ENCODE measurements at regions not wholly inside any gene's neighbourhood (a gene's known extent, or its start where the extent isn't known, plus 50 kb on each side); places are given as distances from the start of the nearest gene placed in this dataset.

DNA sequence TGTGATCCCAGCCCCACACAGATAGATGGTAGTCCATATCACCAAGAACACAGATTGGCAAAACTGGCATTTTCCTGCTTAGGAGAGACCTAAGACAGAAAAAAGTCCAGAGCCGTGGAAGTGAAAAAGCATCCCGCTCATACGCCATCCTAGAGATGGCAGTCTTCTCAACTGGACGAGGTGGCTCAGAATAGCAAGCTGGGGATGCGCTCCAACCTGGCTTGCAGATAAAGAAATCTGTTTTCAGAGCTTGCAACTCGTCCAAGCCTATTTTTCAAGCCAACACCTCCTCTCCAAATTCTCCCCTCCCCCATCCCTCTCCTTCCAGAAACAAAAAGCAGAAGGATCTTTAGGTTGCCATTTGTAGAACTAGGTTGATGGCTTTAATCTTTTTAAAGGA lies 74.3 kb upstream of the OTX2 start:
- Mint-ChIP-seq H3K27me3 (peaks cover 73% of the 10 kb centered on the region), H3K9me3 (no peaks in the 10 kb centered on the region), H3K4me3 (no peak overlapping the region), H3K4me1 (ENCODE audit: low read depth) (no peaks in the 10 kb centered on the region), H3K36me3 (ENCODE audit: low read depth) (no peaks in the 10 kb centered on the region), H3K27ac (no peak overlapping the region)
- peaks cover 0 to 4% of the 10 kb centered on the region in 2 experiments for H3K27me3 ChIP-seq (ENCODE audit: control insufficient read depth in 1 of 2, insufficient read depth in 2 of 2, low read length in 2 of 2)
- no peak overlapping the region for H3K27ac ChIP-seq (ENCODE audit: low read depth in 1 of 2, low read length in 2 of 2)
- DNase-seq (no peak), ATAC-seq (ENCODE audit: poor library complexity) (no peak)
- intact Hi-C loops (cut with DNase I, micrococcal nuclease): no loop called here
- no peaks in the 10 kb centered on the region for H3K4me1 ChIP-seq (ENCODE audit: insufficient read depth, low read length)
- no peaks in the 10 kb centered on the region for H3K9me3 ChIP-seq (ENCODE audit: control insufficient read depth in 1 of 2, insufficient read depth in 1 of 2, low read length in 2 of 2)
- ChIA-PET POLR2A (no interaction called here), CTCF (no interaction called here)
- TF ChIP-seq, protein P1, sequence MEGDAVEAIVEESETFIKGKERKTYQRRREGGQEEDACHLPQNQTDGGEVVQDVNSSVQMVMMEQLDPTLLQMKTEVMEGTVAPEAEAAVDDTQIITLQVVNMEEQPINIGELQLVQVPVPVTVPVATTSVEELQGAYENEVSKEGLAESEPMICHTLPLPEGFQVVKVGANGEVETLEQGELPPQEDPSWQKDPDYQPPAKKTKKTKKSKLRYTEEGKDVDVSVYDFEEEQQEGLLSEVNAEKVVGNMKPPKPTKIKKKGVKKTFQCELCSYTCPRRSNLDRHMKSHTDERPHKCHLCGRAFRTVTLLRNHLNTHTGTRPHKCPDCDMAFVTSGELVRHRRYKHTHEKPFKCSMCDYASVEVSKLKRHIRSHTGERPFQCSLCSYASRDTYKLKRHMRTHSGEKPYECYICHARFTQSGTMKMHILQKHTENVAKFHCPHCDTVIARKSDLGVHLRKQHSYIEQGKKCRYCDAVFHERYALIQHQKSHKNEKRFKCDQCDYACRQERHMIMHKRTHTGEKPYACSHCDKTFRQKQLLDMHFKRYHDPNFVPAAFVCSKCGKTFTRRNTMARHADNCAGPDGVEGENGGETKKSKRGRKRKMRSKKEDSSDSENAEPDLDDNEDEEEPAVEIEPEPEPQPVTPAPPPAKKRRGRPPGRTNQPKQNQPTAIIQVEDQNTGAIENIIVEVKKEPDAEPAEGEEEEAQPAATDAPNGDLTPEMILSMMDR (IDR thresholded peaks at IDR 0.05): no peak
- H3K36me3 ChIP-seq (ENCODE audit: insufficient read depth, low read length): no peaks in the 10 kb centered on the region
- H3K4me3 ChIP-seq (ENCODE audit: low read length): no peak overlapping the region

DNA sequence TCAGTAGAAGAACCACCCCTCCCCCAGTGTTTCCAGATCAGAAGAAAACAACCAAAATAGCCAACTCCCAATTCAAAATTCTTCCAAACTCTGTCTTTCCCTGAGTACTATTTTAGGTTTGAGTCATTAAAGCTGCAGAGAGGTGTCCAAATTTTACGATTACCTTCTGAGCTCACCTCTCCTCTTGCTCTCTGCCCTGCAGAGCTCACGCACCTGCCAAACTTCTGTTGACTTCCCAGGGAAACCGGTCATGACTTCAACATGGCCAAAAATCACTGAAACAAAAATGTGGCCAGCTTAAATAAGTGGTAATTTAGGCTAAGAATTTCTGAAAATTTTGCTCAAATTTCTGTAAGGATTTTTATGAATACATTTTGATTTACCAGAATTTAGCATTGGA lies 70.9 kb upstream of the OTX2 start:
- no peaks in the 10 kb centered on the region for H3K36me3 ChIP-seq (ENCODE audit: insufficient read depth, low read length)
- no peak for ATAC-seq (ENCODE audit: poor library complexity)
- H3K4me1 ChIP-seq (ENCODE audit: insufficient read depth, low read length): no peaks in the 10 kb centered on the region
- ChIA-PET POLR2A (no interaction called here), CTCF (no interaction called here)
- H3K27ac ChIP-seq (ENCODE audit: low read depth in 1 of 2, low read length in 2 of 2): no peak overlapping the region
- Mint-ChIP-seq H3K4me1 (ENCODE audit: low read depth) (no peaks in the 10 kb centered on the region), H3K27me3 (peaks cover 60% of the 10 kb centered on the region), H3K27ac (no peak overlapping the region), H3K4me3 (no peak overlapping the region), H3K9me3 (no peaks in the 10 kb centered on the region), H3K36me3 (ENCODE audit: low read depth) (no peaks in the 10 kb centered on the region)
- DNase-seq: no peak
- no peaks in the 10 kb centered on the region for H3K27me3 ChIP-seq (ENCODE audit: control insufficient read depth in 1 of 2, insufficient read depth in 2 of 2, low read length in 2 of 2)
- no peak overlapping the region for H3K4me3 ChIP-seq (ENCODE audit: low read length)
- intact Hi-C loops (cut with DNase I, micrococcal nuclease): no loop called here
- TF ChIP-seq, protein P1 (IDR thresholded peaks at IDR 0.05): no peak
- H3K9me3 ChIP-seq (ENCODE audit: control insufficient read depth in 1 of 2, insufficient read depth in 1 of 2, low read length in 2 of 2): peaks cover 0 to 4% of the 10 kb centered on the region in 2 experiments

DNA sequence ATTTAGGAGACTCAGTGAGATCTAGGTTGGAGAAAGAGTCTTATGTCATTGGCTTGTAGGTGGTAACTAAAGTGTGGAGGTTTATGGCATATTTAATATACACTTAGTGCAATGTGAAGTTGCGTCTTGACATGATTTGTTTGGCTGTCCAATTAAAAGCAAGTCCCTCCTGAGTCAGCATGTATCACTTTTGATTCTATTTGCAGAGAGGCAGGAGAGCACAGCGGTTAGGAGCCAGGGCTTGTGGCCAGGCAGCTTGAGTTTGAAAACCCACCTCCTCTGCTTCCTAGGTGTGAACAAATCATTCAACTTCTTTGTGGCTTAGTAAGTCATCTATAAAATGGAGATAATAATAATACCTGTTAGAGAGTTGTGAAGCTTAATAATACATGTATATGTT lies 68.5 kb upstream of the OTX2 start:
- no peak overlapping the region for H3K27ac ChIP-seq (ENCODE audit: low read depth in 1 of 2, low read length in 2 of 2)
- Mint-ChIP-seq H3K27ac (no peak overlapping the region), H3K4me1 (ENCODE audit: low read depth) (no peaks in the 10 kb centered on the region), H3K4me3 (no peak overlapping the region), H3K27me3 (peaks cover 51% of the 10 kb centered on the region), H3K36me3 (ENCODE audit: low read depth) (no peaks in the 10 kb centered on the region), H3K9me3 (no peaks in the 10 kb centered on the region)
- DNase-seq (no peak), ATAC-seq (ENCODE audit: poor library complexity) (no peak)
- H3K4me1 ChIP-seq (ENCODE audit: insufficient read depth, low read length): no peaks in the 10 kb centered on the region
- no peaks in the 10 kb centered on the region for H3K36me3 ChIP-seq (ENCODE audit: insufficient read depth, low read length)
- TF ChIP-seq, protein P1 (IDR thresholded peaks at IDR 0.05): no peak
- CTCF ChIA-PET: no interaction called here
- H3K27me3 ChIP-seq (ENCODE audit: control insufficient read depth in 1 of 2, insufficient read depth in 2 of 2, low read length in 2 of 2): no peaks in the 10 kb centered on the region
- POLR2A ChIA-PET: no interaction called here
- intact Hi-C loops (cut with DNase I, micrococcal nuclease): no loop called here
- no peak overlapping the region for H3K4me3 ChIP-seq (ENCODE audit: low read length)
- H3K9me3 ChIP-seq (ENCODE audit: control insufficient read depth in 1 of 2, insufficient read depth in 1 of 2, low read length in 2 of 2): peaks cover 0 to 4% of the 10 kb centered on the region in 2 experiments

Data from CD4-positive, alpha-beta T cell (primary cell).